ENCODE measurements at regions not wholly inside any gene's neighbourhood (a gene's known extent, or its start where the extent isn't known, plus 50 kb on each side); places are given as distances from the start of the nearest gene placed in this dataset.

DNA sequence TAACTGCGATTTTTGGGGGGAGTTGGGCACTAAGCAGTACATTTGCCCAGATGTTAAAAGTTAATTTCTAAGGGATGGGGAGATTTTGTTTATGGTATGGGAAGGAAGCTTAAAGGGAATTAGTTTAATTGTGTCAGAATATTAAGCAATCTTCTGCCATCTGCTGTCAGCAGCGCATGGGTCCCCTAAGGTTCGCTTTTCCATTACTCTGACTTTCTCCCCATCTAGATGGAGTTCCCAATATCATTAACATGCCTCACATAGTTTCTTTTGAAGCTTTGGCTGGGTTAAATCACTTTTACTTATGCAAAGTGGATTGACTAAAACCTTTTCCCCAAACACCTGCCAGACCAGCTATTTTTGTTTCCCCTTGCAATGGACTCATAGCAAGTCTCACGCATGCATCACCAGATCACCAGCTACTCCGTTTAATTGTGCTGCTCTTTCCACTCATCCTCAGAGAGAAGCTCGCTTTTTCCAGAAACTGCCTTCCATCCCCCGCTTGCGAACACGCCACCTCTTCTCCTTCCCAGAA, 172.7 kb downstream of the FAT3 start:
- no peaks in the 10 kb centered on the region for H3K9me3 ChIP-seq (ENCODE audit: insufficient read depth, low read length, severe bottlenecking)
- no peak overlapping the region for H3K9ac ChIP-seq (ENCODE audit: low read depth, low read length)

DNA sequence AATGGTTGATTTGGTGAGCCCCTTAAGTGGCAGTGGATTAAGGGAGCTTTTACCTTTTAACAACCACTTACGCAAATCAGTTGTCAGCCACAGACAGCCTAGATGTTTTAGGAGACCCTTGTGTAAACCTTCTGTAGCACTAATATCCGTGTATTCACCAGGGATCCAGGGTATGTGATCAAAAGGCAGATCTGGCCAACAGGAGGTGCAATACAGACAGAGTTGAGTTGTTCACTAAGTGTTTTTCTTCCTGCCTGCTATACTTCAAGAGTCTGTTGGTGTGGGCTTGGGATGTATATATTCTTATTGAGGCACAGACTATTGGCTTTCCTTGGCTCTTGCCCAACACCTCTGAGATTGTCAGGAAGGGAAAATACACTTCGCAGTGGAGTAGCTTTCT, 175.1 kb downstream of the FAT3 start:
- Histone ChIP-seq H3K79me2 (ENCODE audit: insufficient read depth, low read length) (no peaks in the 10 kb centered on the region), H3K9me3 (ENCODE audit: insufficient read depth, low read length, severe bottlenecking) (peaks cover 2% of the 10 kb centered on the region), H3K36me3 (ENCODE audit: insufficient read depth, low read length) (no peaks in the 10 kb centered on the region), H3K9ac (ENCODE audit: low read depth, low read length) (no peak overlapping the region), H4K20me1 (ENCODE audit: insufficient read depth, low read length) (no peaks in the 10 kb centered on the region), H3K4me1 (ENCODE audit: insufficient read depth, low read length) (no peaks in the 10 kb centered on the region), H3K27me3 (ENCODE audit: insufficient read depth, low read length, poor library complexity) (no peaks in the 10 kb centered on the region), H2AFZ (ENCODE audit: low read depth, low read length) (no peak overlapping the region), H3K4me2 (ENCODE audit: insufficient read depth, low read length) (no peak overlapping the region), H3K4me3 (ENCODE audit: low read depth in 1 of 2, low read length in 2 of 2) (no peak overlapping the region), H3K27ac (ENCODE audit: low read length) (no peak overlapping the region)
- DNase-seq (no peak), ATAC-seq (ENCODE audit: insufficient read depth, low read depth) (no peak)
- no peak for TF ChIP-seq EZH2 (IDR thresholded peaks at IDR 0.05; ENCODE audit: borderline replicate concordance, low read depth, low read length, severe bottlenecking)
- TF ChIP-seq, protein P1, sequence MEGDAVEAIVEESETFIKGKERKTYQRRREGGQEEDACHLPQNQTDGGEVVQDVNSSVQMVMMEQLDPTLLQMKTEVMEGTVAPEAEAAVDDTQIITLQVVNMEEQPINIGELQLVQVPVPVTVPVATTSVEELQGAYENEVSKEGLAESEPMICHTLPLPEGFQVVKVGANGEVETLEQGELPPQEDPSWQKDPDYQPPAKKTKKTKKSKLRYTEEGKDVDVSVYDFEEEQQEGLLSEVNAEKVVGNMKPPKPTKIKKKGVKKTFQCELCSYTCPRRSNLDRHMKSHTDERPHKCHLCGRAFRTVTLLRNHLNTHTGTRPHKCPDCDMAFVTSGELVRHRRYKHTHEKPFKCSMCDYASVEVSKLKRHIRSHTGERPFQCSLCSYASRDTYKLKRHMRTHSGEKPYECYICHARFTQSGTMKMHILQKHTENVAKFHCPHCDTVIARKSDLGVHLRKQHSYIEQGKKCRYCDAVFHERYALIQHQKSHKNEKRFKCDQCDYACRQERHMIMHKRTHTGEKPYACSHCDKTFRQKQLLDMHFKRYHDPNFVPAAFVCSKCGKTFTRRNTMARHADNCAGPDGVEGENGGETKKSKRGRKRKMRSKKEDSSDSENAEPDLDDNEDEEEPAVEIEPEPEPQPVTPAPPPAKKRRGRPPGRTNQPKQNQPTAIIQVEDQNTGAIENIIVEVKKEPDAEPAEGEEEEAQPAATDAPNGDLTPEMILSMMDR (IDR thresholded peaks at IDR 0.05; ENCODE audit: borderline replicate concordance, extremely low read depth, low read length, poor library complexity, severe bottlenecking): no peak

More for the DNA sequence above, 172.7 kb downstream of the FAT3 start:
- Histone ChIP-seq H4K20me1 (ENCODE audit: insufficient read depth, low read length) (no peaks in the 10 kb centered on the region), H3K4me1 (ENCODE audit: insufficient read depth, low read length) (no peaks in the 10 kb centered on the region), H3K4me3 (ENCODE audit: low read depth in 1 of 2, low read length in 2 of 2) (no peak overlapping the region), H3K79me2 (ENCODE audit: insufficient read depth, low read length) (no peaks in the 10 kb centered on the region), H3K4me2 (ENCODE audit: insufficient read depth, low read length) (no peak overlapping the region), H3K27me3 (ENCODE audit: insufficient read depth, low read length, poor library complexity) (no peaks in the 10 kb centered on the region), H3K36me3 (ENCODE audit: insufficient read depth, low read length) (no peaks in the 10 kb centered on the region), H2AFZ (ENCODE audit: low read depth, low read length) (no peak overlapping the region), H3K27ac (ENCODE audit: low read length) (no peak overlapping the region)
- no peak for ATAC-seq (ENCODE audit: insufficient read depth, low read depth)
- DNase-seq: no peak
- TF ChIP-seq, protein P1 (IDR thresholded peaks at IDR 0.05; ENCODE audit: borderline replicate concordance, extremely low read depth, low read length, poor library complexity, severe bottlenecking): no peak
- no peak for TF ChIP-seq EZH2 (IDR thresholded peaks at IDR 0.05; ENCODE audit: borderline replicate concordance, low read depth, low read length, severe bottlenecking)

DNA sequence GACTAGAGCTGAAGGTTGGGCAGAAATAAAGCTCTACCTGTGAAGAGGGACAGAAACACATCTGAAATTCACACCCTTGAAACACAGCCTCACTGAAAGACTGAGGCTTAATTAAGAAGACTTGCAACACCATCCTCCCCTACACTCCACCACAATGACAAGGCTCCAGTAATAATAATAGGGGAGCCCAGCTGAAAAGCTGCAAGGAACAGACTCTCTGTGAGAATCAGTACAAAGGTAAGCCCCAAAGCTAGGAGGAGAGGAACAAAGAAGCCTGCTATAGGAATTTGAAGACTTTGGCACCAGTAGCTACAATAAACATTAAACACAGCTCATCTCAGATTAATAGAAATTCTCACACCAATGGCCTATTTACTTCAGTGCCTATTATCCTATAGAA, 176.9 kb downstream of the FAT3 start:
- Histone ChIP-seq H3K9ac (ENCODE audit: low read depth, low read length) (no peak overlapping the region), H3K4me1 (ENCODE audit: insufficient read depth, low read length) (no peaks in the 10 kb centered on the region), H3K27ac (ENCODE audit: low read length) (no peak overlapping the region)

More for the DNA sequence above, 176.9 kb downstream of the FAT3 start:
- H3K4me3 ChIP-seq (ENCODE audit: low read depth in 1 of 2, low read length in 2 of 2): no peak overlapping the region
- H3K79me2 ChIP-seq (ENCODE audit: insufficient read depth, low read length): no peaks in the 10 kb centered on the region
- ATAC-seq (ENCODE audit: insufficient read depth, low read depth) (no peak), DNase-seq (no peak)
- peaks cover 2% of the 10 kb centered on the region for H3K9me3 ChIP-seq (ENCODE audit: insufficient read depth, low read length, severe bottlenecking)
- no peaks in the 10 kb centered on the region for H4K20me1 ChIP-seq (ENCODE audit: insufficient read depth, low read length)
- no peaks in the 10 kb centered on the region for H3K36me3 ChIP-seq (ENCODE audit: insufficient read depth, low read length)
- no peak overlapping the region for H3K4me2 ChIP-seq (ENCODE audit: insufficient read depth, low read length)
- no peaks in the 10 kb centered on the region for H3K27me3 ChIP-seq (ENCODE audit: insufficient read depth, low read length, poor library complexity)
- H2AFZ ChIP-seq (ENCODE audit: low read depth, low read length): no peak overlapping the region
- no peak for TF ChIP-seq EZH2 (IDR thresholded peaks at IDR 0.05; ENCODE audit: borderline replicate concordance, low read depth, low read length, severe bottlenecking)
- TF ChIP-seq, protein P1 (IDR thresholded peaks at IDR 0.05; ENCODE audit: borderline replicate concordance, extremely low read depth, low read length, poor library complexity, severe bottlenecking): no peak
